Activated B cell treated with CpG ODN at 0.5 μM for 24 hours (primary cell): ENCODE measurements at regions not wholly inside any gene's neighbourhood (a gene's known extent, or its start where the extent isn't known, plus 50 kb on each side); places are given as distances from the start of the nearest gene placed in this dataset.

ENCODE experiments used
- ATAC-seq: fragments of 200-7000 bp; cut with Tn5 transposase; one replicate; pipeline ENCODE4 v1.10.0; 2021; ENCODE audit warnings: low read depth, mild to moderate bottlenecking, moderate library complexity
- CTCF ChIA-PET: fragments of 350-600 bp; sonication (Branson Sonifier 250); formaldehyde crosslinking; loops from one replicate; lab custom pipeline; 2021; ENCODE audit warnings: antibody characterized with exemption; lab: Charles Lee
- POLR2A ChIA-PET: fragments of 350-600 bp; sonication (Branson Sonifier 250); formaldehyde crosslinking; loops from one replicate; lab custom pipeline; 2021; ENCODE audit warnings: antibody characterized with exemption; lab: Charles Lee
- DNase-seq: peaks from one replicate; pipeline ENCODE4 v3.0.0; 2022
- H3K27ac Mint-ChIP-seq: one replicate; pipeline ENCODE4 v1.8.0; 2020; ENCODE audit warnings: mixed read lengths
- H3K27me3 Mint-ChIP-seq: one replicate; pipeline ENCODE4 v1.8.0; 2021; ENCODE audit warnings: mixed read lengths
- H3K36me3 Mint-ChIP-seq: one replicate; pipeline ENCODE4 v1.8.0; 2021; ENCODE audit warnings: low read depth, mixed read lengths
- H3K4me1 Mint-ChIP-seq: one replicate; pipeline ENCODE4 v1.8.0; 2021; ENCODE audit warnings: mixed read lengths
- H3K4me3 Mint-ChIP-seq: one replicate; pipeline ENCODE4 v1.8.0; 2020; ENCODE audit warnings: mild to moderate bottlenecking, mixed read lengths
- H3K9me3 Mint-ChIP-seq: one replicate; pipeline ENCODE4 v1.8.0; 2020; ENCODE audit warnings: mixed read lengths
- CTCF ChIP-seq: fragments of 200-600 bp; IDR thresholded peaks from one replicate; pipeline ENCODE4 v1.8.0; 2022; ENCODE audit warnings: antibody characterized with exemption, mild to moderate bottlenecking
- intact Hi-C: fragments of 100-400 bp; cut with micrococcal nuclease; formaldehyde crosslinking; loops from one replicate; pipeline ENCODE4 v1.15.1; 2024

GRCh38 chr4:96566755-96567154 is 726.9 kb downstream of the PDHA2 start:
- no peak for DNase-seq

GRCh38 chr4:96585304-96585703 is 745.4 kb downstream of the PDHA2 start:
- Mint-ChIP-seq H3K4me1 (no peaks in the 10 kb centered on the region), H3K27ac (no peak overlapping the region), H3K4me3 (no peak overlapping the region), H3K36me3 (no peaks in the 10 kb centered on the region), H3K27me3 (no peaks in the 10 kb centered on the region), H3K9me3 (peaks cover 10% of the 10 kb centered on the region)
- POLR2A ChIA-PET: no interaction called here
- DNase-seq: no peak
- intact Hi-C loops: no loop called here
- CTCF ChIA-PET: no interaction called here
- TF ChIP-seq CTCF: no peak
- no peak for ATAC-seq

More at GRCh38 chr4:96566755-96567154, 726.9 kb downstream of the PDHA2 start:
- H3K36me3 Mint-ChIP-seq: no peaks in the 10 kb centered on the region
- intact Hi-C loops: no loop called here
- ChIA-PET POLR2A (no interaction called here), CTCF (no interaction called here)
- H3K27ac Mint-ChIP-seq: no peak overlapping the region
- TF ChIP-seq CTCF: no peak
- H3K4me1 Mint-ChIP-seq: no peaks in the 10 kb centered on the region
- H3K4me3 Mint-ChIP-seq: no peak overlapping the region
- no peaks in the 10 kb centered on the region for H3K9me3 Mint-ChIP-seq
- no peaks in the 10 kb centered on the region for H3K27me3 Mint-ChIP-seq
- no peak for ATAC-seq

- no peak overlapping the region for H3K4me3 Mint-ChIP-seq
- ATAC-seq (no peak), DNase-seq (no peak)
- no peak overlapping the region for H3K27ac Mint-ChIP-seq
- no peak for TF ChIP-seq CTCF
- POLR2A ChIA-PET: no interaction called here
- CTCF ChIA-PET: no interaction called here
- peaks cover 7% of the 10 kb centered on the region for H3K9me3 Mint-ChIP-seq
- intact Hi-C loops: no loop called here
- no peaks in the 10 kb centered on the region for H3K36me3 Mint-ChIP-seq
- H3K4me1 Mint-ChIP-seq: no peaks in the 10 kb centered on the region
- no peaks in the 10 kb centered on the region for H3K27me3 Mint-ChIP-seq
Observed at GRCh38 chr4:96593422-96593821, 753.5 kb downstream of the PDHA2 start.

GRCh38 chr4:96598465-96598864 is 758.6 kb downstream of the PDHA2 start:
- intact Hi-C loops: no loop called here
- DNase-seq (no peak), ATAC-seq (no peak)
- H3K9me3 Mint-ChIP-seq: peaks cover 2% of the 10 kb centered on the region
- H3K36me3 Mint-ChIP-seq: no peaks in the 10 kb centered on the region
- H3K4me1 Mint-ChIP-seq: no peaks in the 10 kb centered on the region
- no peaks in the 10 kb centered on the region for H3K27me3 Mint-ChIP-seq
- H3K4me3 Mint-ChIP-seq: no peak overlapping the region
- TF ChIP-seq CTCF: no peak
- CTCF ChIA-PET: no interaction called here
- POLR2A ChIA-PET: no interaction called here
- H3K27ac Mint-ChIP-seq: no peak overlapping the region

- Mint-ChIP-seq H3K9me3 (peaks cover under 1% of the 10 kb centered on the region), H3K36me3 (no peaks in the 10 kb centered on the region), H3K27ac (no peak overlapping the region), H3K27me3 (no peaks in the 10 kb centered on the region), H3K4me1 (no peaks in the 10 kb centered on the region), H3K4me3 (no peak overlapping the region)
- TF ChIP-seq CTCF: no peak
- POLR2A ChIA-PET: no interaction called here
- ATAC-seq: no peak
- CTCF ChIA-PET: no interaction called here
- no peak for DNase-seq
- intact Hi-C loops: no loop called here
Observed at GRCh38 chr4:96599752-96600151, 759.9 kb downstream of the PDHA2 start.
